ENCODE measurements at regions not wholly inside any gene's neighbourhood (a gene's known extent, or its start where the extent isn't known, plus 50 kb on each side); places are given as distances from the start of the nearest gene placed in this dataset.
"Not testable (repeated sequence)": the region's sequence is repeated elsewhere in the genome, so short reads cannot be mapped to it uniquely, and the experiment has no call there.

DNA sequence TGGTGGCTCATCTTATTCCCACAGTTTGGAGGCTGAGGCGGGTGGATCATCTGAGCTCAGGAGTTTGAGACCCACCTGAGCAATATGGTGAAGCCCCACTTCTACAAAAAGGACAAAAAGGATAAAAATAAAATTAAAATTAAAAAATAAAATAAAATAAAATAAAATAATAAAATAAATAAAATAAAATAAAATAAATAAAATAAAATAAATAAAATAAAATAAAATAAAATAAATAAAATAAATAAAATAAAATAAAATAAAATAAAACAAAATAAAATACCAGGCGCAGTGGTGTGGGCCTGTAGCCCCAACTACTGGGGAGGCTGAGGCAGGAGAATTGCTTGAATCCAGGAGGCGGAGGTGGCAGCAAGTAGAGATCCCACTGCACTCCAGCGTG lies 1307.3 kb downstream of the PCDH9 start:
- not testable (repeated sequence) for TF ChIP-seq CTCF, POLR2A, POLR2AphosphoS5 (IDR thresholded peaks at IDR 0.05)

Data from prostate gland (tissue), 2 donors.